WTC11 (cell line): ENCODE measurements at regions not wholly inside any gene's neighbourhood (a gene's known extent, or its start where the extent isn't known, plus 50 kb on each side); places are given as distances from the start of the nearest gene placed in this dataset.

Source experiments
- ATAC-seq: fragments of 200-7000 bp; cut with Tn5 transposase; 2 replicates; pipeline ENCODE4 v1.10.0; 2021; ENCODE audit warnings: mild to moderate bottlenecking, moderate library complexity
- CTCF ChIA-PET: fragments of 300-600 bp; sonication (Branson Sonifier 250); formaldehyde crosslinking; loops from one replicate; lab custom pipeline; 2021; ENCODE audit warnings: antibody characterized with exemption; lab: Charles Lee
- POLR2A ChIA-PET: fragments of 350-600 bp; sonication (Branson Sonifier 250); formaldehyde crosslinking; loops from one replicate; lab custom pipeline; 2021; ENCODE audit warnings: antibody characterized with exemption; lab: Charles Lee
- DNase-seq: peaks from one replicate; pipeline ENCODE4 v3.0.0; 2021; ENCODE audit warnings: low spot score
- H3K27ac Mint-ChIP-seq: 2 replicates; pipeline ENCODE4 v1.8.0; 2021; ENCODE audit warnings: mixed read lengths
- H3K27me3 Mint-ChIP-seq: 2 replicates; pipeline ENCODE4 v1.8.0; 2021; ENCODE audit warnings: low read depth, mild to moderate bottlenecking, moderate library complexity, mixed read lengths
- H3K36me3 Mint-ChIP-seq: 2 replicates; pipeline ENCODE4 v1.8.0; 2021; ENCODE audit warnings: mixed read lengths
- H3K4me1 Mint-ChIP-seq: 2 replicates; pipeline ENCODE4 v1.8.0; 2022; ENCODE audit warnings: mixed read lengths
- H3K4me3 Mint-ChIP-seq: 2 replicates; pipeline ENCODE4 v1.8.0; 2021; ENCODE audit warnings: mild to moderate bottlenecking, moderate library complexity, mixed read lengths
- H3K9me3 Mint-ChIP-seq: 2 replicates; pipeline ENCODE4 v1.8.0; 2021; ENCODE audit warnings: mixed read lengths
- ATF1 ChIP-seq: sonication (generic); formaldehyde crosslinking; IDR thresholded peaks from 2 replicates; pipeline ENCODE4 v1.8.1; 2023; ENCODE audit warnings: mild to moderate bottlenecking, moderate library complexity, missing genetic modification reagents
- CREB1 ChIP-seq: sonication (generic); formaldehyde crosslinking; IDR thresholded peaks from 2 replicates; pipeline ENCODE4 v1.8.0; 2023; ENCODE audit warnings: mild to moderate bottlenecking, missing genetic modification reagents
- CREM ChIP-seq: sonication (generic); formaldehyde crosslinking; IDR thresholded peaks from 2 replicates; pipeline ENCODE4 v1.8.1; 2022; ENCODE audit warnings: mild to moderate bottlenecking, missing genetic modification reagents, moderate library complexity
- FOXJ3 ChIP-seq: sonication (generic); formaldehyde crosslinking; IDR thresholded peaks from 2 replicates; pipeline ENCODE4 v1.9.0; 2021; ENCODE audit warnings: missing genetic modification reagents, mild to moderate bottlenecking, borderline replicate concordance
- FOXP1 ChIP-seq: sonication (generic); formaldehyde crosslinking; IDR thresholded peaks from 2 replicates; pipeline ENCODE4 v1.8.0; 2022; ENCODE audit warnings: missing genetic modification reagents, mild to moderate bottlenecking, moderate library complexity, borderline replicate concordance
- HMGA2 ChIP-seq: fragments of 250-450 bp; sonication (Bioruptor Pico); IDR thresholded peaks from 2 replicates; pipeline ENCODE4 v1.4.0; 2021; ENCODE audit warnings: mild to moderate bottlenecking, moderate library complexity
- JAZF1 ChIP-seq: fragments of 250-450 bp; sonication (Bioruptor Pico); IDR thresholded peaks from 2 replicates; pipeline ENCODE4 v1.9.0; 2021; ENCODE audit warnings: moderate library complexity, mild to moderate bottlenecking, inconsistent platforms
- NFYB ChIP-seq: sonication (generic); formaldehyde crosslinking; conservative IDR thresholded peaks from 2 replicates; pipeline ENCODE4 v1.8.0; 2022; ENCODE audit warnings: low read depth, missing genetic modification reagents
- NR1H2 ChIP-seq: sonication (generic); formaldehyde crosslinking; IDR thresholded peaks from 2 replicates; pipeline ENCODE4 v1.9.0; 2021; ENCODE audit warnings: mild to moderate bottlenecking, moderate library complexity, missing genetic modification reagents
- ZNF423 ChIP-seq: fragments of 250-450 bp; sonication (Bioruptor Pico); IDR thresholded peaks from 2 replicates; pipeline ENCODE4 v2.1.2; 2022; ENCODE audit warnings: mild to moderate bottlenecking, moderate library complexity
- TF ChIP-seq, protein P1 (sequence below): sonication (generic); formaldehyde crosslinking; IDR thresholded peaks from 2 replicates; pipeline ENCODE4 v1.8.1; 2022; ENCODE audit warnings: missing genetic modification reagents, borderline replicate concordance
- TF ChIP-seq, protein P2 (sequence below): sonication (generic); formaldehyde crosslinking; IDR thresholded peaks from 2 replicates; pipeline ENCODE4 v1.8.0; 2023; ENCODE audit warnings: missing genetic modification reagents, mild to moderate bottlenecking, borderline replicate concordance
- TF ChIP-seq, protein P3 (sequence below): fragments of 250-450 bp; sonication (Bioruptor Pico); IDR thresholded peaks from 2 replicates; pipeline ENCODE4 v1.8.0; 2021; ENCODE audit warnings: mild to moderate bottlenecking
- TF ChIP-seq, protein P4 (sequence below): sonication (generic); formaldehyde crosslinking; conservative IDR thresholded peaks from 2 replicates; pipeline ENCODE4 v1.8.1; 2023; ENCODE audit warnings: mild to moderate bottlenecking, low read depth, missing genetic modification reagents, moderate library complexity
- TF ChIP-seq, protein P5 (sequence below): sonication (generic); formaldehyde crosslinking; IDR thresholded peaks from 2 replicates; pipeline ENCODE4 v1.8.1; 2022; ENCODE audit warnings: mild to moderate bottlenecking, missing genetic modification reagents, moderate library complexity, borderline replicate concordance

DNA sequence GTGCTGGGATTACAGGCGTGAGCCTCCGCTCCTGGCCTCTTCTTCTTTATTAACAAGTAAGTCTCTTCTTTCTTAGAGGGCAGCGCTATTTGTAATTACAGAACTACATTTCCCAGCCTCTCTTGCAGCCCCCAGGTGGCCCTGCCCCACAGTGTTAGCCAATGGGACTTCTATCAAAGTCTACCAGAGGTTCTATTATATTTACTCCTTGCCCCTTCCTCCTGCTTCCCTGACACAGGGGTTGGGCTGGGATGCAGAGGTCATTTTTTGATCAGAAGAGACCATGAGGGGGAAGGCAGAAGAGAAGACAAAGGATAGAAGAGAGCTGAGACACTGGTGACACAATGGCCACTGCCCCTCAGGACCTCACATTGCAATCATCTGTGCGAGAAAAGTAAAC, 224.2 kb downstream of the SYK start (continued):
- TF ChIP-seq, protein P1, sequence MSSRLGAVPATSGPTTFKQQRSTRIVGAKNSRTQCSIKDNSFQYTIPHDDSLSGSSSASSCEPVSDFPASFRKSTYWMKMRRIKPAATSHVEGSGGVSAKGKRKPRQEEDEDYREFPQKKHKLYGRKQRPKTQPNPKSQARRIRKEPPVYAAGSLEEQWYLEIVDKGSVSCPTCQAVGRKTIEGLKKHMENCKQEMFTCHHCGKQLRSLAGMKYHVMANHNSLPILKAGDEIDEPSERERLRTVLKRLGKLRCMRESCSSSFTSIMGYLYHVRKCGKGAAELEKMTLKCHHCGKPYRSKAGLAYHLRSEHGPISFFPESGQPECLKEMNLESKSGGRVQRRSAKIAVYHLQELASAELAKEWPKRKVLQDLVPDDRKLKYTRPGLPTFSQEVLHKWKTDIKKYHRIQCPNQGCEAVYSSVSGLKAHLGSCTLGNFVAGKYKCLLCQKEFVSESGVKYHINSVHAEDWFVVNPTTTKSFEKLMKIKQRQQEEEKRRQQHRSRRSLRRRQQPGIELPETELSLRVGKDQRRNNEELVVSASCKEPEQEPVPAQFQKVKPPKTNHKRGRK (CRISPR knock-in tag): no peak
- TF ChIP-seq, protein P2, sequence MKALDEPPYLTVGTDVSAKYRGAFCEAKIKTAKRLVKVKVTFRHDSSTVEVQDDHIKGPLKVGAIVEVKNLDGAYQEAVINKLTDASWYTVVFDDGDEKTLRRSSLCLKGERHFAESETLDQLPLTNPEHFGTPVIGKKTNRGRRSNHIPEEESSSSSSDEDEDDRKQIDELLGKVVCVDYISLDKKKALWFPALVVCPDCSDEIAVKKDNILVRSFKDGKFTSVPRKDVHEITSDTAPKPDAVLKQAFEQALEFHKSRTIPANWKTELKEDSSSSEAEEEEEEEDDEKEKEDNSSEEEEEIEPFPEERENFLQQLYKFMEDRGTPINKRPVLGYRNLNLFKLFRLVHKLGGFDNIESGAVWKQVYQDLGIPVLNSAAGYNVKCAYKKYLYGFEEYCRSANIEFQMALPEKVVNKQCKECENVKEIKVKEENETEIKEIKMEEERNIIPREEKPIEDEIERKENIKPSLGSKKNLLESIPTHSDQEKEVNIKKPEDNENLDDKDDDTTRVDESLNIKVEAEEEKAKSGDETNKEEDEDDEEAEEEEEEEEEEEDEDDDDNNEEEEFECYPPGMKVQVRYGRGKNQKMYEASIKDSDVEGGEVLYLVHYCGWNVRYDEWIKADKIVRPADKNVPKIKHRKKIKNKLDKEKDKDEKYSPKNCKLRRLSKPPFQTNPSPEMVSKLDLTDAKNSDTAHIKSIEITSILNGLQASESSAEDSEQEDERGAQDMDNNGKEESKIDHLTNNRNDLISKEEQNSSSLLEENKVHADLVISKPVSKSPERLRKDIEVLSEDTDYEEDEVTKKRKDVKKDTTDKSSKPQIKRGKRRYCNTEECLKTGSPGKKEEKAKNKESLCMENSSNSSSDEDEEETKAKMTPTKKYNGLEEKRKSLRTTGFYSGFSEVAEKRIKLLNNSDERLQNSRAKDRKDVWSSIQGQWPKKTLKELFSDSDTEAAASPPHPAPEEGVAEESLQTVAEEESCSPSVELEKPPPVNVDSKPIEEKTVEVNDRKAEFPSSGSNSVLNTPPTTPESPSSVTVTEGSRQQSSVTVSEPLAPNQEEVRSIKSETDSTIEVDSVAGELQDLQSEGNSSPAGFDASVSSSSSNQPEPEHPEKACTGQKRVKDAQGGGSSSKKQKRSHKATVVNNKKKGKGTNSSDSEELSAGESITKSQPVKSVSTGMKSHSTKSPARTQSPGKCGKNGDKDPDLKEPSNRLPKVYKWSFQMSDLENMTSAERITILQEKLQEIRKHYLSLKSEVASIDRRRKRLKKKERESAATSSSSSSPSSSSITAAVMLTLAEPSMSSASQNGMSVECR (CRISPR knock-in tag): no peak
- no peak for TF ChIP-seq NFYB (CRISPR knock-in tag)
- TF ChIP-seq, protein P3, sequence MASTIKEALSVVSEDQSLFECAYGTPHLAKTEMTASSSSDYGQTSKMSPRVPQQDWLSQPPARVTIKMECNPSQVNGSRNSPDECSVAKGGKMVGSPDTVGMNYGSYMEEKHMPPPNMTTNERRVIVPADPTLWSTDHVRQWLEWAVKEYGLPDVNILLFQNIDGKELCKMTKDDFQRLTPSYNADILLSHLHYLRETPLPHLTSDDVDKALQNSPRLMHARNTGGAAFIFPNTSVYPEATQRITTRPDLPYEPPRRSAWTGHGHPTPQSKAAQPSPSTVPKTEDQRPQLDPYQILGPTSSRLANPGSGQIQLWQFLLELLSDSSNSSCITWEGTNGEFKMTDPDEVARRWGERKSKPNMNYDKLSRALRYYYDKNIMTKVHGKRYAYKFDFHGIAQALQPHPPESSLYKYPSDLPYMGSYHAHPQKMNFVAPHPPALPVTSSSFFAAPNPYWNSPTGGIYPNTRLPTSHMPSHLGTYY (CRISPR knock-in tag): no peak

DNA sequence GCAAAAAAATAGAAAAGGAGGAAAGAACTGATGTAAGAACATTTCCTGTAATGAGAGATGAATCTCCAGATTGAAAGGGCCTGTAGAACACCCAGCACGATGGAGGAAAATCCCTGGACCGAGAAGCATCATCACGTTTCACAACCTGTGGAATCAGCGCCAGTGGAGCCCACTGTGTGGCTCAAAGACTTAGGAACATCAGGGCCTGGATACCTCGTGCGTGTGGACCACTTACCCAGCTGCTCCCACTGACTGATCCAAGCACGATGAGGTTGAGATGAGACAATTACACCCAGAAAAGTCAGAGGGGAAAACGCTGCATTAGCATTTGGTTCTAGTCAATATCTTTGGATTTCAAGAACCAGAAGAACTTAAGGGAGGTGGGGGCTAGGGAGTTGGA, 224.6 kb downstream of the SYK start:
- Mint-ChIP-seq H3K4me1 (peaks cover 3% of the 10 kb centered on the region), H3K36me3 (no peaks in the 10 kb centered on the region), H3K4me3 (no peak overlapping the region), H3K27me3 (no peaks in the 10 kb centered on the region; the same call in none of the 2 replicates), H3K27ac (no peak overlapping the region), H3K9me3 (peaks cover 13% of the 10 kb centered on the region)
- no peak for DNase-seq
- CTCF ChIA-PET: no interaction called here
- POLR2A ChIA-PET: no interaction called here
- ATAC-seq: no peak
- no peak for TF ChIP-seq FOXP1
- TF ChIP-seq JAZF1 (CRISPR knock-in tag): no peak
- TF ChIP-seq ATF1 (CRISPR knock-in tag): no peak
- TF ChIP-seq, protein P4, sequence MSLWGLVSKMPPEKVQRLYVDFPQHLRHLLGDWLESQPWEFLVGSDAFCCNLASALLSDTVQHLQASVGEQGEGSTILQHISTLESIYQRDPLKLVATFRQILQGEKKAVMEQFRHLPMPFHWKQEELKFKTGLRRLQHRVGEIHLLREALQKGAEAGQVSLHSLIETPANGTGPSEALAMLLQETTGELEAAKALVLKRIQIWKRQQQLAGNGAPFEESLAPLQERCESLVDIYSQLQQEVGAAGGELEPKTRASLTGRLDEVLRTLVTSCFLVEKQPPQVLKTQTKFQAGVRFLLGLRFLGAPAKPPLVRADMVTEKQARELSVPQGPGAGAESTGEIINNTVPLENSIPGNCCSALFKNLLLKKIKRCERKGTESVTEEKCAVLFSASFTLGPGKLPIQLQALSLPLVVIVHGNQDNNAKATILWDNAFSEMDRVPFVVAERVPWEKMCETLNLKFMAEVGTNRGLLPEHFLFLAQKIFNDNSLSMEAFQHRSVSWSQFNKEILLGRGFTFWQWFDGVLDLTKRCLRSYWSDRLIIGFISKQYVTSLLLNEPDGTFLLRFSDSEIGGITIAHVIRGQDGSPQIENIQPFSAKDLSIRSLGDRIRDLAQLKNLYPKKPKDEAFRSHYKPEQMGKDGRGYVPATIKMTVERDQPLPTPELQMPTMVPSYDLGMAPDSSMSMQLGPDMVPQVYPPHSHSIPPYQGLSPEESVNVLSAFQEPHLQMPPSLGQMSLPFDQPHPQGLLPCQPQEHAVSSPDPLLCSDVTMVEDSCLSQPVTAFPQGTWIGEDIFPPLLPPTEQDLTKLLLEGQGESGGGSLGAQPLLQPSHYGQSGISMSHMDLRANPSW: no peak
- no peak for TF ChIP-seq CREM (CRISPR knock-in tag)
- TF ChIP-seq CREB1 (CRISPR knock-in tag): no peak
- TF ChIP-seq ZNF423 (CRISPR knock-in tag): no peak
- TF ChIP-seq FOXJ3 (CRISPR knock-in tag): no peak
- TF ChIP-seq, protein P5, sequence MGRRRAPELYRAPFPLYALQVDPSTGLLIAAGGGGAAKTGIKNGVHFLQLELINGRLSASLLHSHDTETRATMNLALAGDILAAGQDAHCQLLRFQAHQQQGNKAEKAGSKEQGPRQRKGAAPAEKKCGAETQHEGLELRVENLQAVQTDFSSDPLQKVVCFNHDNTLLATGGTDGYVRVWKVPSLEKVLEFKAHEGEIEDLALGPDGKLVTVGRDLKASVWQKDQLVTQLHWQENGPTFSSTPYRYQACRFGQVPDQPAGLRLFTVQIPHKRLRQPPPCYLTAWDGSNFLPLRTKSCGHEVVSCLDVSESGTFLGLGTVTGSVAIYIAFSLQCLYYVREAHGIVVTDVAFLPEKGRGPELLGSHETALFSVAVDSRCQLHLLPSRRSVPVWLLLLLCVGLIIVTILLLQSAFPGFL (CRISPR knock-in tag): no peak
- TF ChIP-seq HMGA2 (CRISPR knock-in tag): no peak
- no peak for TF ChIP-seq NR1H2 (CRISPR knock-in tag)
